ENCODE measurements at regions not wholly inside any gene's neighbourhood (a gene's known extent, or its start where the extent isn't known, plus 50 kb on each side); places are given as distances from the start of the nearest gene placed in this dataset.

GRCh38 chr11:79990141-79990540 lies 549.3 kb upstream of the TENM4 start:
- no peak for DNase-seq (ENCODE audit: low read depth)

- no peak for DNase-seq (ENCODE audit: low read depth)
Observed at GRCh38 chr11:79982185-79982584, 541.4 kb upstream of the TENM4 start.

- no peak for DNase-seq (ENCODE audit: low read depth)
Observed at GRCh38 chr11:79980916-79981315, 540.1 kb upstream of the TENM4 start.

- DNase-seq (ENCODE audit: low read depth): peak; percentile 39
Observed at GRCh38 chr11:79973721-79974617, 533.1 kb upstream of the TENM4 start.

GRCh38 chr11:79971255-79971654 lies 530.4 kb upstream of the TENM4 start:
- DNase-seq (ENCODE audit: low read depth): no peak

GRCh38 chr11:79966592-79966991 lies 525.8 kb upstream of the TENM4 start:
- DNase-seq (ENCODE audit: low read depth): no peak

GRCh38 chr11:79963856-79964645 lies 523.2 kb upstream of the TENM4 start:
- DNase-seq (ENCODE audit: low read depth): peak; percentile 63

GRCh38 chr11:79960461-79960860 lies 519.6 kb upstream of the TENM4 start:
- no peak for DNase-seq (ENCODE audit: low read depth)

- DNase-seq (ENCODE audit: low read depth): no peak
Observed at GRCh38 chr11:79959318-79959717, 518.5 kb upstream of the TENM4 start.

GRCh38 chr11:79957702-79958101 lies 516.9 kb upstream of the TENM4 start:
- DNase-seq (ENCODE audit: low read depth): no peak

- DNase-seq (ENCODE audit: low read depth): no peak
Observed at GRCh38 chr11:79956061-79956460, 515.2 kb upstream of the TENM4 start.

- no peak for DNase-seq (ENCODE audit: low read depth)
Observed at GRCh38 chr11:79953629-79954028, 512.8 kb upstream of the TENM4 start.

GRCh38 chr11:79950741-79951140 lies 509.9 kb upstream of the TENM4 start:
- DNase-seq (ENCODE audit: low read depth): no peak

- no peak for DNase-seq (ENCODE audit: low read depth)
Observed at GRCh38 chr11:79950172-79950571, 509.3 kb upstream of the TENM4 start.

GRCh38 chr11:79949574-79949973 lies 508.7 kb upstream of the TENM4 start:
- no peak for DNase-seq (ENCODE audit: low read depth)

- no peak for DNase-seq (ENCODE audit: low read depth)
Observed at GRCh38 chr11:79942646-79943045, 501.8 kb upstream of the TENM4 start.

GRCh38 chr11:79942090-79942489 lies 501.3 kb upstream of the TENM4 start:
- DNase-seq (ENCODE audit: low read depth): no peak

- DNase-seq (ENCODE audit: low read depth): peak; percentile 71
Observed at GRCh38 chr11:79940974-79941735, 500.3 kb upstream of the TENM4 start.

- peak; percentile 15 for DNase-seq (ENCODE audit: low read depth)
Observed at GRCh38 chr11:79940165-79940564, 499.3 kb upstream of the TENM4 start.

- peak; percentile 48 for DNase-seq (ENCODE audit: low read depth)
Observed at GRCh38 chr11:79939111-79939510, 498.3 kb upstream of the TENM4 start.

GRCh38 chr11:79937676-79938334 lies 497.0 kb upstream of the TENM4 start:
- no peak for DNase-seq (ENCODE audit: low read depth)
